C4-2B (cell line): ENCODE measurements at regions not wholly inside any gene's neighbourhood (a gene's known extent, or its start where the extent isn't known, plus 50 kb on each side); places are given as distances from the start of the nearest gene placed in this dataset.

Experiments
- H3K27ac ChIP-seq: fragments of 450-650 bp; 2 replicates; pipeline ENCODE4 v1.5.1; 2017
- CTCF ChIP-seq: fragments of 450-650 bp; conservative IDR thresholded peaks from 2 replicates; pipeline ENCODE4 v1.5.1; 2017; ENCODE audit warnings: mild to moderate bottlenecking
- ZFX ChIP-seq: fragments of 450-650 bp; IDR thresholded peaks from 2 replicates; pipeline ENCODE4 v1.6.1; 2017

- TF ChIP-seq CTCF (no peak), ZFX (no peak)
- H3K27ac ChIP-seq = no peak overlapping the region
Measured at GRCh38 chr2:128988326-128988725, 669.7 kb upstream of the HS6ST1 start.

GRCh38 chr2:128988967-128989366 is 670.3 kb upstream of the HS6ST1 start:
- no peak overlapping the region for H3K27ac ChIP-seq
- no peak for TF ChIP-seq CTCF
- no peak for TF ChIP-seq ZFX

GRCh38 chr2:128995086-128995485 is 676.4 kb upstream of the HS6ST1 start:
- TF ChIP-seq CTCF = no peak
- TF ChIP-seq ZFX = no peak
- no peak overlapping the region for H3K27ac ChIP-seq

- TF ChIP-seq ZFX (no peak), CTCF (no peak)
- H3K27ac ChIP-seq = no peak overlapping the region
Measured at GRCh38 chr2:128996078-128996477, 677.4 kb upstream of the HS6ST1 start.

- TF ChIP-seq CTCF (no peak), ZFX (no peak)
- H3K27ac ChIP-seq = no peak overlapping the region
Measured at GRCh38 chr2:128997166-128997866, 678.6 kb upstream of the HS6ST1 start.

GRCh38 chr2:129001926-129002325 is 683.3 kb upstream of the HS6ST1 start:
- no peak overlapping the region for H3K27ac ChIP-seq
- no peak for TF ChIP-seq CTCF
- no peak for TF ChIP-seq ZFX

GRCh38 chr2:129002751-129003150 is 684.1 kb upstream of the HS6ST1 start:
- H3K27ac ChIP-seq = no peak overlapping the region
- TF ChIP-seq ZFX (no peak), CTCF (no peak)
